ENCODE measurements at regions not wholly inside any gene's neighbourhood (a gene's known extent, or its start where the extent isn't known, plus 50 kb on each side); places are given as distances from the start of the nearest gene placed in this dataset.

DNA sequence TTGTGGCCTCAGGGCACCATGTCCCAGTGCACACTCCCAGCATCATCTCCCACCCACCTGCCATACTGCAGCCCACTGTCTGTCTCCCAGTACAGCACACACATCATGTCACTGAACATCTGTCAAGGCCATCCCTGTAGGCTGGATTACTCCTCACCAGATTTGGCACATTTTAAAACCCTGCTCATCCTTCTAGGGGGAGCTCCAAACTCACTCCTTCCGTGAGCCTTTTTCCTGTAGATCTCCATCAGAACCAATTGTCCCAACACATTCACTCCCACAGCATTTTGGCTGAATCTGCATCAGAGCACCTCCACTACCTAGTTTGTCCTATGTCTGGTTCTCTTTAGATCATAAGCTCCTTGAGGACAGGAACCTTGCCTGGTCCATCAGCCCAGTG is 58.6 kb upstream of the GRIK3 start:
- DNase-seq (ENCODE audit: low read depth in 1 of 2, low spot score in 1 of 2): no peak
- TF ChIP-seq GABPA (IDR thresholded peaks at IDR 0.05; ENCODE audit: low read depth): no peak
- no peak for TF ChIP-seq SPI1 (IDR thresholded peaks at IDR 0.05; ENCODE audit: borderline replicate concordance, low read depth)
- TF ChIP-seq, protein P1, sequence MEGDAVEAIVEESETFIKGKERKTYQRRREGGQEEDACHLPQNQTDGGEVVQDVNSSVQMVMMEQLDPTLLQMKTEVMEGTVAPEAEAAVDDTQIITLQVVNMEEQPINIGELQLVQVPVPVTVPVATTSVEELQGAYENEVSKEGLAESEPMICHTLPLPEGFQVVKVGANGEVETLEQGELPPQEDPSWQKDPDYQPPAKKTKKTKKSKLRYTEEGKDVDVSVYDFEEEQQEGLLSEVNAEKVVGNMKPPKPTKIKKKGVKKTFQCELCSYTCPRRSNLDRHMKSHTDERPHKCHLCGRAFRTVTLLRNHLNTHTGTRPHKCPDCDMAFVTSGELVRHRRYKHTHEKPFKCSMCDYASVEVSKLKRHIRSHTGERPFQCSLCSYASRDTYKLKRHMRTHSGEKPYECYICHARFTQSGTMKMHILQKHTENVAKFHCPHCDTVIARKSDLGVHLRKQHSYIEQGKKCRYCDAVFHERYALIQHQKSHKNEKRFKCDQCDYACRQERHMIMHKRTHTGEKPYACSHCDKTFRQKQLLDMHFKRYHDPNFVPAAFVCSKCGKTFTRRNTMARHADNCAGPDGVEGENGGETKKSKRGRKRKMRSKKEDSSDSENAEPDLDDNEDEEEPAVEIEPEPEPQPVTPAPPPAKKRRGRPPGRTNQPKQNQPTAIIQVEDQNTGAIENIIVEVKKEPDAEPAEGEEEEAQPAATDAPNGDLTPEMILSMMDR (IDR thresholded peaks at IDR 0.05; ENCODE audit: insufficient read depth, low read length): no peak
- TF ChIP-seq POLR2AphosphoS5 (IDR thresholded peaks at IDR 0.05; ENCODE audit: low read depth): no peak
- no peak for TF ChIP-seq REST (IDR thresholded peaks at IDR 0.05; ENCODE audit: insufficient replicate concordance, low read depth)

GRCh38 chr1:37094302-37094701 is 60.0 kb upstream of the GRIK3 start:
- DNase-seq (ENCODE audit: low read depth in 1 of 2, low spot score in 1 of 2): no peak

More for the DNA sequence above, 58.6 kb upstream of the GRIK3 start:
- no peak overlapping the region for H3K27ac ChIP-seq (replicated peaks)
- H3K4me3 ChIP-seq (replicated peaks; ENCODE audit: insufficient read depth, low read length): no peak overlapping the region
- H3K27me3 ChIP-seq (ENCODE audit: insufficient read depth, poor library complexity, severe bottlenecking): no peaks in the 10 kb centered on the region

DNA sequence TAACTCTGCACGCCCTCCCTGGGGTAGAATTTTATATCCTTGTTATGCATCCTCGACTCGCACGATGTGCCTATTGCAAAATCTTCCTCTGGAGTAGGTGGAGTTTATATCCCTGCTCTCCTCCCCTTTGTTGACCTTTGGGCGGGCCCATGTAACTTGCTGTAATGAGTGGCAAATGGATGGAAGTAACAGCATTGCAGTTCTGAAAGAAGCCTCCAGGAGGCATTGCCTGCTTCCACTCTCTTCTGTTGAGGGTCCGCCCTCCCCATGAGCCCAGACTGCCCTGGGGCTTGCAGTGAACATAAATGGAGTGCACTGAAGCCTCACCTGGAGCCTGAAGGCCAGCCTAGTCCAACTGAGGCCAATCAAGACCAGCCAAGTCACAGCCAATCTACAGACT is 62.2 kb upstream of the GRIK3 start:
- H3K27ac ChIP-seq (replicated peaks): no peak overlapping the region
- TF ChIP-seq SPI1 (IDR thresholded peaks at IDR 0.05; ENCODE audit: borderline replicate concordance, low read depth) (no peak), GABPA (IDR thresholded peaks at IDR 0.05; ENCODE audit: low read depth) (no peak), POLR2AphosphoS5 (IDR thresholded peaks at IDR 0.05; ENCODE audit: low read depth) (no peak), REST (IDR thresholded peaks at IDR 0.05; ENCODE audit: insufficient replicate concordance, low read depth) (no peak)
- TF ChIP-seq, protein P1 (IDR thresholded peaks at IDR 0.05; ENCODE audit: insufficient read depth, low read length): no peak
- no peak for DNase-seq (ENCODE audit: low read depth in 1 of 2, low spot score in 1 of 2)
- H3K27me3 ChIP-seq (ENCODE audit: insufficient read depth, poor library complexity, severe bottlenecking): no peaks in the 10 kb centered on the region
- H3K4me3 ChIP-seq (replicated peaks; ENCODE audit: insufficient read depth, low read length): no peak overlapping the region

More at GRCh38 chr1:37094302-37094701, 60.0 kb upstream of the GRIK3 start:
- Histone ChIP-seq H3K27ac (replicated peaks) (no peak overlapping the region), H3K4me3 (replicated peaks; ENCODE audit: insufficient read depth, low read length) (no peak overlapping the region), H3K27me3 (ENCODE audit: insufficient read depth, poor library complexity, severe bottlenecking) (no peaks in the 10 kb centered on the region)
- TF ChIP-seq REST (IDR thresholded peaks at IDR 0.05; ENCODE audit: insufficient replicate concordance, low read depth) (no peak), GABPA (IDR thresholded peaks at IDR 0.05; ENCODE audit: low read depth) (no peak), POLR2AphosphoS5 (IDR thresholded peaks at IDR 0.05; ENCODE audit: low read depth) (no peak), SPI1 (IDR thresholded peaks at IDR 0.05; ENCODE audit: borderline replicate concordance, low read depth) (no peak)
- TF ChIP-seq, protein P1 (IDR thresholded peaks at IDR 0.05; ENCODE audit: insufficient read depth, low read length): no peak
